H9 (cell line): ENCODE measurements at regions not wholly inside any gene's neighbourhood (a gene's known extent, or its start where the extent isn't known, plus 50 kb on each side); places are given as distances from the start of the nearest gene placed in this dataset.

Experiments
- DNase-seq: peaks from one replicate; pipeline ENCODE4 v3.0.0-alpha.2; 2017
- H2AFZ ChIP-seq: one replicate; pipeline ENCODE4 v1.6.1; 2013; ENCODE audit warnings: mild to moderate bottlenecking, low read length, control low read depth, moderate library complexity
- H2AK5ac ChIP-seq: 2 replicates; pipeline ENCODE4 v1.6.1; 2013; ENCODE audit warnings: low read length, control low read depth, mixed read lengths; ENCODE audit not compliant: insufficient read length
- H2BK120ac ChIP-seq: one replicate; pipeline ENCODE4 v1.6.1; 2013; ENCODE audit warnings: low read depth, mild to moderate bottlenecking, low read length, control low read depth, inconsistent platforms; ENCODE audit not compliant: poor library complexity, severe bottlenecking
- H2BK12ac ChIP-seq: 2 replicates; pipeline ENCODE4 v1.6.1; 2013; ENCODE audit warnings: low read length, control low read depth, mixed read lengths, low read depth; ENCODE audit not compliant: insufficient read length
- H2BK15ac ChIP-seq: 2 replicates; pipeline ENCODE4 v1.6.1; 2013; ENCODE audit warnings: low read depth, low read length, control low read depth
- H2BK20ac ChIP-seq: one replicate; pipeline ENCODE4 v1.6.1; 2013; ENCODE audit warnings: low read depth, mild to moderate bottlenecking, low read length, control low read depth, inconsistent platforms; ENCODE audit not compliant: poor library complexity, severe bottlenecking
- H2BK5ac ChIP-seq: 2 replicates; pipeline ENCODE4 v1.6.1; 2013; ENCODE audit warnings: low read length, control low read depth, mixed read lengths; ENCODE audit not compliant: insufficient read length
- H3K14ac ChIP-seq: 2 replicates; pipeline ENCODE4 v1.6.1; 2013; ENCODE audit warnings: low read length, control low read depth; ENCODE audit not compliant: insufficient read depth
- H3K18ac ChIP-seq: 2 replicates; pipeline ENCODE4 v1.6.1; 2013; ENCODE audit warnings: low read depth, mild to moderate bottlenecking, mixed read lengths, low read length, control low read depth; ENCODE audit not compliant: insufficient read length
- H3K23ac ChIP-seq: 2 replicates; pipeline ENCODE4 v1.6.1; 2013; ENCODE audit warnings: low read length, control low read depth, mixed read lengths, low read depth; ENCODE audit not compliant: insufficient read length
- H3K23me2 ChIP-seq: 2 replicates; pipeline ENCODE4 v1.6.1; 2013; ENCODE audit warnings: low read depth, mild to moderate bottlenecking, mixed read lengths, low read length, control low read depth; ENCODE audit not compliant: insufficient read length, poor library complexity, severe bottlenecking
- H3K27ac ChIP-seq: 2 replicates; pipeline ENCODE4 v1.5.1; 2013; ENCODE audit warnings: low read length, control low read depth, mixed read lengths, low read depth; ENCODE audit not compliant: insufficient read length
- H3K27me3 ChIP-seq: 2 replicates; pipeline ENCODE4 v1.6.1; 2013; ENCODE audit warnings: low read length, control low read depth, inconsistent platforms; ENCODE audit not compliant: insufficient read depth
- H3K4ac ChIP-seq: 2 replicates; pipeline ENCODE4 v1.6.1; 2013; ENCODE audit warnings: low read depth, mild to moderate bottlenecking, control low read depth, inconsistent platforms, low read length, moderate library complexity
- H3K4me1 ChIP-seq: 2 replicates; pipeline ENCODE4 v1.6.1; 2013; ENCODE audit warnings: low read length, control low read depth, inconsistent platforms; ENCODE audit not compliant: insufficient read depth
- H3K4me2 ChIP-seq: 2 replicates; pipeline ENCODE4 v1.6.1; 2013; ENCODE audit warnings: low read length, control low read depth, mixed read lengths; ENCODE audit not compliant: insufficient read length, insufficient read depth
- H3K56ac ChIP-seq: 2 replicates; pipeline ENCODE4 v1.6.1; 2013; ENCODE audit warnings: low read depth, mild to moderate bottlenecking, mixed read lengths, low read length, control low read depth; ENCODE audit not compliant: insufficient read length
- H3K79me1 ChIP-seq: 2 replicates; pipeline ENCODE4 v1.6.1; 2013; ENCODE audit warnings: low read depth, mild to moderate bottlenecking, moderate library complexity, low read length, control low read depth, inconsistent platforms; ENCODE audit not compliant: insufficient read depth, poor library complexity, severe bottlenecking
- H3K79me2 ChIP-seq: 2 replicates; pipeline ENCODE4 v1.6.1; 2013; ENCODE audit warnings: low read length, control low read depth, inconsistent platforms; ENCODE audit not compliant: insufficient read depth
- H3K9ac ChIP-seq: 2 replicates; pipeline ENCODE4 v1.6.1; 2013; ENCODE audit warnings: low read length, control low read depth, mixed read lengths; ENCODE audit not compliant: insufficient read length; ENCODE audit errors: extremely low read depth
- H3K9me3 ChIP-seq: one replicate; pipeline ENCODE4 v1.6.1; 2013; ENCODE audit warnings: low read depth, low read length, inconsistent platforms; ENCODE audit not compliant: control insufficient read depth
- H3T11ph ChIP-seq: one replicate; pipeline ENCODE4 v1.6.1; 2013; ENCODE audit warnings: mild to moderate bottlenecking, low read length, control low read depth, inconsistent platforms
- H4K20me1 ChIP-seq: one replicate; pipeline ENCODE4 v1.6.1; 2013; ENCODE audit not compliant: control insufficient read depth, insufficient read length, insufficient read depth
- H4K5ac ChIP-seq: 2 replicates; pipeline ENCODE4 v1.6.1; 2013; ENCODE audit warnings: low read depth, mild to moderate bottlenecking, mixed read lengths, low read length, control low read depth; ENCODE audit not compliant: insufficient read length
- H4K8ac ChIP-seq: replicated peaks from 2 replicates; pipeline ENCODE4 v1.6.1; 2013; ENCODE audit warnings: low read length, control low read depth, mixed read lengths, low read depth; ENCODE audit not compliant: insufficient read length
- H4K91ac ChIP-seq: 2 replicates; pipeline ENCODE4 v1.6.1; 2013; ENCODE audit warnings: low read depth, mild to moderate bottlenecking, moderate library complexity, mixed read lengths, low read length, control low read depth; ENCODE audit not compliant: insufficient read length
- H3K27ac Mint-ChIP-seq, 3 experiments: 2 replicates in 2 of 3; 3 replicates in 1 of 3; pipeline ENCODE4 v1.8.0; 2020 to 2021; ENCODE audit warnings: mixed read lengths in 3 of 3, mild to moderate bottlenecking in 1 of 3, moderate library complexity in 1 of 3
- H3K27me3 Mint-ChIP-seq: 2 replicates; pipeline ENCODE4 v1.8.0; 2021; ENCODE audit warnings: low read depth, mild to moderate bottlenecking, moderate library complexity, mixed read lengths
- H3K36me3 Mint-ChIP-seq, 3 experiments: 2 replicates in 2 of 3; 3 replicates in 1 of 3; pipeline ENCODE4 v1.8.0; 2020 to 2021; ENCODE audit warnings: low read depth in 3 of 3, mixed read lengths in 3 of 3; ENCODE audit not compliant: insufficient read depth in 1 of 3
- H3K4me1 Mint-ChIP-seq, 2 experiments: 2 replicates each; pipeline ENCODE4 v1.8.0; 2020; ENCODE audit warnings: mixed read lengths in 2 of 2
- H3K4me3 Mint-ChIP-seq, 2 experiments: 2 replicates in 1 of 2; 3 replicates in 1 of 2; pipeline ENCODE4 v1.8.0; 2020 to 2021; ENCODE audit warnings: mild to moderate bottlenecking in 2 of 2, mixed read lengths in 2 of 2, moderate library complexity in 1 of 2
- H3K9me3 Mint-ChIP-seq, 2 experiments: 2 replicates in 1 of 2; 3 replicates in 1 of 2; pipeline ENCODE4 v1.8.0; 2020; ENCODE audit warnings: mild to moderate bottlenecking in 2 of 2, mixed read lengths in 2 of 2, moderate library complexity in 1 of 2
- CTCF ChIP-seq: fragments of 200-600 bp; sonication (generic); conservative IDR thresholded peaks from 3 replicates; pipeline ENCODE4 v1.8.0; 2021; ENCODE audit warnings: antibody characterized with exemption, mild to moderate bottlenecking

DNA sequence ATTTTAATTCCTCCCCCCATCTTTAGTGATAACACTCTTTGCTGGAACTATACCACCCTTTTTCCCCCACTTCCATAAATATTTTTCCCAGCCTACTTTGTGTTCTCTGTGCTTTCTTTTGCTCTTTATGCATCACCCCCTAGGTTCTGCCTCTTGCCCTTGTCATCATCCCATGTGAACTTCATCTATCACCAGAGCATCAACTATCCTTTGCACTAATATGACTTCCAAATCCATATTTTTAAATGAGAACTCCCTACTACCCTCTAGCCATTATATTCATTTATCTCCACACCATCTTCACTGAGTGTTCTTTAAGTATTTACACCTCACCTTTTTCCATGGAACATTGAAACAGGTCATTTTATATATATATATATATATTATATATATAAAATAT lies 452.7 kb downstream of the FOXO1 start:
- Histone ChIP-seq H4K20me1 (no peaks in the 10 kb centered on the region), H4K91ac (no peak overlapping the region), H3K23ac (no peak overlapping the region), H3K4me1 (no peaks in the 10 kb centered on the region), H3K4me2 (no peak overlapping the region), H3K27me3 (no peaks in the 10 kb centered on the region), H2BK120ac (no peak overlapping the region), H2BK12ac (no peak overlapping the region), H3K79me2 (no peaks in the 10 kb centered on the region), H3K18ac (no peak overlapping the region), H3K4ac (no peak overlapping the region), H3K14ac (no peak overlapping the region), H2AFZ (no peak overlapping the region), H3K56ac (no peak overlapping the region), H2BK15ac (no peak overlapping the region), H3K27ac (no peak overlapping the region), H4K5ac (no peak overlapping the region), H2AK5ac (no peak overlapping the region), H3K9me3 (no peaks in the 10 kb centered on the region), H3K23me2 (no peaks in the 10 kb centered on the region), H4K8ac (no peak overlapping the region), H2BK20ac (no peak overlapping the region), H3T11ph (no peak overlapping the region), H3K9ac (no peak overlapping the region), H3K79me1 (no peaks in the 10 kb centered on the region), H2BK5ac (no peak overlapping the region)
- no peak for DNase-seq
- H3K4me3 Mint-ChIP-seq: no peak overlapping the region
- no peak for TF ChIP-seq CTCF
- no peaks in the 10 kb centered on the region for H3K9me3 Mint-ChIP-seq
- H3K27ac Mint-ChIP-seq: no peak overlapping the region
- peaks cover 9 to 10% of the 10 kb centered on the region in 2 experiments for H3K4me1 Mint-ChIP-seq
- H3K36me3 Mint-ChIP-seq: no peaks in the 10 kb centered on the region
- no peaks in the 10 kb centered on the region for H3K27me3 Mint-ChIP-seq
